H9 (cell line): ENCODE measurements at regions not wholly inside any gene's neighbourhood (a gene's known extent, or its start where the extent isn't known, plus 50 kb on each side); places are given as distances from the start of the nearest gene placed in this dataset.

Experiments
- DNase-seq: peaks from one replicate; pipeline ENCODE4 v3.0.0-alpha.2; 2017
- H2AFZ ChIP-seq: one replicate; pipeline ENCODE4 v1.6.1; 2013; ENCODE audit warnings: mild to moderate bottlenecking, low read length, control low read depth, moderate library complexity
- H2AK5ac ChIP-seq: 2 replicates; pipeline ENCODE4 v1.6.1; 2013; ENCODE audit warnings: low read length, control low read depth, mixed read lengths; ENCODE audit not compliant: insufficient read length
- H2BK120ac ChIP-seq: one replicate; pipeline ENCODE4 v1.6.1; 2013; ENCODE audit warnings: low read depth, mild to moderate bottlenecking, low read length, control low read depth, inconsistent platforms; ENCODE audit not compliant: poor library complexity, severe bottlenecking
- H2BK12ac ChIP-seq: 2 replicates; pipeline ENCODE4 v1.6.1; 2013; ENCODE audit warnings: low read length, control low read depth, mixed read lengths, low read depth; ENCODE audit not compliant: insufficient read length
- H2BK15ac ChIP-seq: 2 replicates; pipeline ENCODE4 v1.6.1; 2013; ENCODE audit warnings: low read depth, low read length, control low read depth
- H2BK20ac ChIP-seq: one replicate; pipeline ENCODE4 v1.6.1; 2013; ENCODE audit warnings: low read depth, mild to moderate bottlenecking, low read length, control low read depth, inconsistent platforms; ENCODE audit not compliant: poor library complexity, severe bottlenecking
- H2BK5ac ChIP-seq: 2 replicates; pipeline ENCODE4 v1.6.1; 2013; ENCODE audit warnings: low read length, control low read depth, mixed read lengths; ENCODE audit not compliant: insufficient read length
- H3K14ac ChIP-seq: 2 replicates; pipeline ENCODE4 v1.6.1; 2013; ENCODE audit warnings: low read length, control low read depth; ENCODE audit not compliant: insufficient read depth
- H3K18ac ChIP-seq: 2 replicates; pipeline ENCODE4 v1.6.1; 2013; ENCODE audit warnings: low read depth, mild to moderate bottlenecking, mixed read lengths, low read length, control low read depth; ENCODE audit not compliant: insufficient read length
- H3K23ac ChIP-seq: 2 replicates; pipeline ENCODE4 v1.6.1; 2013; ENCODE audit warnings: low read length, control low read depth, mixed read lengths, low read depth; ENCODE audit not compliant: insufficient read length
- H3K23me2 ChIP-seq: 2 replicates; pipeline ENCODE4 v1.6.1; 2013; ENCODE audit warnings: low read depth, mild to moderate bottlenecking, mixed read lengths, low read length, control low read depth; ENCODE audit not compliant: insufficient read length, poor library complexity, severe bottlenecking
- H3K27ac ChIP-seq: 2 replicates; pipeline ENCODE4 v1.5.1; 2013; ENCODE audit warnings: low read length, control low read depth, mixed read lengths, low read depth; ENCODE audit not compliant: insufficient read length
- H3K27me3 ChIP-seq: 2 replicates; pipeline ENCODE4 v1.6.1; 2013; ENCODE audit warnings: low read length, control low read depth, inconsistent platforms; ENCODE audit not compliant: insufficient read depth
- H3K4ac ChIP-seq: 2 replicates; pipeline ENCODE4 v1.6.1; 2013; ENCODE audit warnings: low read depth, mild to moderate bottlenecking, control low read depth, inconsistent platforms, low read length, moderate library complexity
- H3K4me1 ChIP-seq: 2 replicates; pipeline ENCODE4 v1.6.1; 2013; ENCODE audit warnings: low read length, control low read depth, inconsistent platforms; ENCODE audit not compliant: insufficient read depth
- H3K4me2 ChIP-seq: 2 replicates; pipeline ENCODE4 v1.6.1; 2013; ENCODE audit warnings: low read length, control low read depth, mixed read lengths; ENCODE audit not compliant: insufficient read length, insufficient read depth
- H3K56ac ChIP-seq: 2 replicates; pipeline ENCODE4 v1.6.1; 2013; ENCODE audit warnings: low read depth, mild to moderate bottlenecking, mixed read lengths, low read length, control low read depth; ENCODE audit not compliant: insufficient read length
- H3K79me1 ChIP-seq: 2 replicates; pipeline ENCODE4 v1.6.1; 2013; ENCODE audit warnings: low read depth, mild to moderate bottlenecking, moderate library complexity, low read length, control low read depth, inconsistent platforms; ENCODE audit not compliant: insufficient read depth, poor library complexity, severe bottlenecking
- H3K79me2 ChIP-seq: 2 replicates; pipeline ENCODE4 v1.6.1; 2013; ENCODE audit warnings: low read length, control low read depth, inconsistent platforms; ENCODE audit not compliant: insufficient read depth
- H3K9ac ChIP-seq: 2 replicates; pipeline ENCODE4 v1.6.1; 2013; ENCODE audit warnings: low read length, control low read depth, mixed read lengths; ENCODE audit not compliant: insufficient read length; ENCODE audit errors: extremely low read depth
- H3K9me3 ChIP-seq: one replicate; pipeline ENCODE4 v1.6.1; 2013; ENCODE audit warnings: low read depth, low read length, inconsistent platforms; ENCODE audit not compliant: control insufficient read depth
- H3T11ph ChIP-seq: one replicate; pipeline ENCODE4 v1.6.1; 2013; ENCODE audit warnings: mild to moderate bottlenecking, low read length, control low read depth, inconsistent platforms
- H4K20me1 ChIP-seq: one replicate; pipeline ENCODE4 v1.6.1; 2013; ENCODE audit not compliant: control insufficient read depth, insufficient read length, insufficient read depth
- H4K5ac ChIP-seq: 2 replicates; pipeline ENCODE4 v1.6.1; 2013; ENCODE audit warnings: low read depth, mild to moderate bottlenecking, mixed read lengths, low read length, control low read depth; ENCODE audit not compliant: insufficient read length
- H4K8ac ChIP-seq: replicated peaks from 2 replicates; pipeline ENCODE4 v1.6.1; 2013; ENCODE audit warnings: low read length, control low read depth, mixed read lengths, low read depth; ENCODE audit not compliant: insufficient read length
- H4K91ac ChIP-seq: 2 replicates; pipeline ENCODE4 v1.6.1; 2013; ENCODE audit warnings: low read depth, mild to moderate bottlenecking, moderate library complexity, mixed read lengths, low read length, control low read depth; ENCODE audit not compliant: insufficient read length
- H3K27ac Mint-ChIP-seq, 3 experiments: 2 replicates in 2 of 3; 3 replicates in 1 of 3; pipeline ENCODE4 v1.8.0; 2020 to 2021; ENCODE audit warnings: mixed read lengths in 3 of 3, mild to moderate bottlenecking in 1 of 3, moderate library complexity in 1 of 3
- H3K27me3 Mint-ChIP-seq: 2 replicates; pipeline ENCODE4 v1.8.0; 2021; ENCODE audit warnings: low read depth, mild to moderate bottlenecking, moderate library complexity, mixed read lengths
- H3K36me3 Mint-ChIP-seq, 3 experiments: 2 replicates in 2 of 3; 3 replicates in 1 of 3; pipeline ENCODE4 v1.8.0; 2020 to 2021; ENCODE audit warnings: low read depth in 3 of 3, mixed read lengths in 3 of 3; ENCODE audit not compliant: insufficient read depth in 1 of 3
- H3K4me1 Mint-ChIP-seq, 2 experiments: 2 replicates each; pipeline ENCODE4 v1.8.0; 2020; ENCODE audit warnings: mixed read lengths in 2 of 2
- H3K4me3 Mint-ChIP-seq, 2 experiments: 2 replicates in 1 of 2; 3 replicates in 1 of 2; pipeline ENCODE4 v1.8.0; 2020 to 2021; ENCODE audit warnings: mild to moderate bottlenecking in 2 of 2, mixed read lengths in 2 of 2, moderate library complexity in 1 of 2
- H3K9me3 Mint-ChIP-seq, 2 experiments: 2 replicates in 1 of 2; 3 replicates in 1 of 2; pipeline ENCODE4 v1.8.0; 2020; ENCODE audit warnings: mild to moderate bottlenecking in 2 of 2, mixed read lengths in 2 of 2, moderate library complexity in 1 of 2
- WGBS: extraction: QIAGEN DNeasy Blood & Tissue Kit; methylation state at CpG from one replicate; pipeline ENCODE4 v1.1.7; 2013; ENCODE audit warnings: missing lambda C conversion rate, low lambda C conversion rate, mixed read lengths; ENCODE audit not compliant: insufficient read length; ENCODE audit errors: extremely low coverage; 5-methylcytosine and 5-hydroxymethylcytosine counted together
- TF ChIP-seq, protein P1 (sequence below): fragments of 200-600 bp; sonication (generic); conservative IDR thresholded peaks from 3 replicates; pipeline ENCODE4 v1.8.0; 2021; ENCODE audit warnings: antibody characterized with exemption, mild to moderate bottlenecking

DNA sequence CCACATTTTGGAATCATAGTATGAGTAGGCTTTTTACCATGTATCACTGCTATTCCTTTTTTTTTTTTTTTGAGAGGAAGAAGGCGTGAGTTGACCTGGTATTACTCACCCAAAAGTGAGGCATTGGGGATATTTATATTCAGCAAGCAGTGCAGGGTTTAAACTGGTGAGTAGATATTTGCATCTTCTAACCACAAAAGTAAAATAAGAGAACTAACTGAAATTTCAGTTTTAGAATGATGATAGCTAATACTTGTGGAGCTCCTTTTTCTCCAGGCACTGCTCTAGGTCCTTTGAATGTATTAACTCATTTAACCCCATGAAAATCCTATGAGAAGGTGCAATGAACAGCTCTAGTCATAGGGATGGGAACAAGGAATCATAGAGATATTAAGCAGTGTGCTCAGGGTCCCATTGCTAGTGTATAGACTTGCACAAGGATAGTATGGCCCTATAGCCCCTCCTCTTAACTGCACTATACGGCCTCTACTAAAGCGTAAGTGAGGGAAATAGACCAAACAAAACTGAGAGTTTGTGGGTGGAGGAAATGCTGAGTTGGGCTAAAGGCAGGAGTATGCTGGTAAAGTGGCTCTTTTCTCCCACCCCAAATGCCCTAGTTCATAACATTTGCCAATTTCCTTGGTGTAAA, 104.3 kb upstream of the MAX start:
- no peak overlapping the region for H3K23ac ChIP-seq
- no peak overlapping the region for H3K4me2 ChIP-seq
- no peak overlapping the region for H3K56ac ChIP-seq
- Mint-ChIP-seq H3K27me3 (no peaks in the 10 kb centered on the region), H3K9me3 (peaks cover 0 to 8% of the 10 kb centered on the region in 2 experiments; a peak in 4 of 5 replicates), H3K27ac (no peak overlapping the region), H3K4me3 (no peak overlapping the region), H3K36me3 (peaks cover 6 to 9% (median 7%) of the 10 kb centered on the region in 3 experiments; a peak in 6 of 7 replicates), H3K4me1 (peaks cover 5 to 14% of the 10 kb centered on the region in 2 experiments; a peak in 2 of 4 replicates)
- H3K27me3 ChIP-seq, result no peaks in the 10 kb centered on the region
- no peaks in the 10 kb centered on the region for H4K20me1 ChIP-seq
- no peak overlapping the region for H3K14ac ChIP-seq
- H3K79me2 ChIP-seq, result no peaks in the 10 kb centered on the region
- no peak overlapping the region for H3K9ac ChIP-seq
- H3K23me2 ChIP-seq, result no peaks in the 10 kb centered on the region
- H2BK120ac ChIP-seq, result no peak overlapping the region
- no peak overlapping the region for H3K4ac ChIP-seq
- no peak overlapping the region for H3T11ph ChIP-seq
- no peak overlapping the region for H4K8ac ChIP-seq
- H2BK5ac ChIP-seq, result no peak overlapping the region
- H2BK15ac ChIP-seq, result no peak overlapping the region
- H2AK5ac ChIP-seq, result no peak overlapping the region
- no peak overlapping the region for H4K5ac ChIP-seq
- H3K18ac ChIP-seq, result no peak overlapping the region
- no peak overlapping the region for H2AFZ ChIP-seq
- H3K79me1 ChIP-seq, result no peaks in the 10 kb centered on the region
- no peaks in the 10 kb centered on the region for H3K9me3 ChIP-seq
- no peak overlapping the region for H2BK20ac ChIP-seq
- no peaks in the 10 kb centered on the region for H3K4me1 ChIP-seq
- no peak overlapping the region for H2BK12ac ChIP-seq
- no CpG with 5 or more reads among the region's 3 CpGs for WGBS
- no peak for DNase-seq
- H3K27ac ChIP-seq, result no peak overlapping the region
- no peak overlapping the region for H4K91ac ChIP-seq
- TF ChIP-seq, protein P1, sequence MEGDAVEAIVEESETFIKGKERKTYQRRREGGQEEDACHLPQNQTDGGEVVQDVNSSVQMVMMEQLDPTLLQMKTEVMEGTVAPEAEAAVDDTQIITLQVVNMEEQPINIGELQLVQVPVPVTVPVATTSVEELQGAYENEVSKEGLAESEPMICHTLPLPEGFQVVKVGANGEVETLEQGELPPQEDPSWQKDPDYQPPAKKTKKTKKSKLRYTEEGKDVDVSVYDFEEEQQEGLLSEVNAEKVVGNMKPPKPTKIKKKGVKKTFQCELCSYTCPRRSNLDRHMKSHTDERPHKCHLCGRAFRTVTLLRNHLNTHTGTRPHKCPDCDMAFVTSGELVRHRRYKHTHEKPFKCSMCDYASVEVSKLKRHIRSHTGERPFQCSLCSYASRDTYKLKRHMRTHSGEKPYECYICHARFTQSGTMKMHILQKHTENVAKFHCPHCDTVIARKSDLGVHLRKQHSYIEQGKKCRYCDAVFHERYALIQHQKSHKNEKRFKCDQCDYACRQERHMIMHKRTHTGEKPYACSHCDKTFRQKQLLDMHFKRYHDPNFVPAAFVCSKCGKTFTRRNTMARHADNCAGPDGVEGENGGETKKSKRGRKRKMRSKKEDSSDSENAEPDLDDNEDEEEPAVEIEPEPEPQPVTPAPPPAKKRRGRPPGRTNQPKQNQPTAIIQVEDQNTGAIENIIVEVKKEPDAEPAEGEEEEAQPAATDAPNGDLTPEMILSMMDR, result no peak
